ENCODE measurements at regions not wholly inside any gene's neighbourhood (a gene's known extent, or its start where the extent isn't known, plus 50 kb on each side); places are given as distances from the start of the nearest gene placed in this dataset.

DNA sequence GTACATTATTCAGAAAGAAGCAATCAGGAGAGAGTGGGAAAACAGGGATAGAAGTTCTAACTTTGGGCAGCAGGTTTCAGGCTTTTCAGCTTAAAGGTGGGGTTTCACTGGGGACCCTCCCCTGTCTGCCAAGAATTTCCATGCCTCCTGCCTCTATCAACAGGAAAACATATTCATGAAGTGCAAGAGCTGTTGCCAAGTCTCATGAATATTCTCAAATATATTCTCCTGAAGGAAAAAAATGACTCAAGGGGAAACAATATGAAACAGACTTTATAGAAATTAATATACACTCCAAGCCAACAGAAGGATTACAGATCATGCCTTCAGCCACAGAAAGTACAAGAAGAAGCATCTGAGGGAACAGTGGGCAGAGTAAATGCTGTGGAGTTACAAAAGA lies 713.3 kb upstream of the ADAMTS5 start:
- H3K79me2 ChIP-seq (ENCODE audit: insufficient read depth, low read length) = no peaks in the 10 kb centered on the region
- no peak overlapping the region for H2AFZ ChIP-seq (ENCODE audit: low read length)
- no peaks in the 10 kb centered on the region for H3K9me3 ChIP-seq (ENCODE audit: insufficient read depth, low read depth, low read length)
- H3K9me2 ChIP-seq (replicated peaks; ENCODE audit: low read depth, low read length) = 0 out of 2 replicates have a peak, but pooled peaks cover 4% of the 10 kb centered on the region
- no peaks in the 10 kb centered on the region for H3K4me1 ChIP-seq (ENCODE audit: insufficient read depth, low read length, poor library complexity, severe bottlenecking)
- no peak overlapping the region for H3K9ac ChIP-seq (ENCODE audit: low read depth, low read length, poor library complexity, severe bottlenecking)
- no peaks in the 10 kb centered on the region for H3K36me3 ChIP-seq (ENCODE audit: insufficient read depth, low read length)
- no peak overlapping the region for H3K4me2 ChIP-seq (ENCODE audit: low read depth, low read length, poor library complexity, severe bottlenecking)
- H3K4me3 ChIP-seq (ENCODE audit: low read length, poor library complexity, severe bottlenecking) = no peak overlapping the region
- H3K27me3 ChIP-seq (ENCODE audit: insufficient read depth, low read length, poor library complexity, severe bottlenecking) = no peaks in the 10 kb centered on the region
- no peaks in the 10 kb centered on the region for H3F3A ChIP-seq (ENCODE audit: low read depth)
- no peaks in the 10 kb centered on the region for H4K20me1 ChIP-seq (ENCODE audit: insufficient read depth, low read length, poor library complexity, severe bottlenecking)
- TF ChIP-seq, protein P1, sequence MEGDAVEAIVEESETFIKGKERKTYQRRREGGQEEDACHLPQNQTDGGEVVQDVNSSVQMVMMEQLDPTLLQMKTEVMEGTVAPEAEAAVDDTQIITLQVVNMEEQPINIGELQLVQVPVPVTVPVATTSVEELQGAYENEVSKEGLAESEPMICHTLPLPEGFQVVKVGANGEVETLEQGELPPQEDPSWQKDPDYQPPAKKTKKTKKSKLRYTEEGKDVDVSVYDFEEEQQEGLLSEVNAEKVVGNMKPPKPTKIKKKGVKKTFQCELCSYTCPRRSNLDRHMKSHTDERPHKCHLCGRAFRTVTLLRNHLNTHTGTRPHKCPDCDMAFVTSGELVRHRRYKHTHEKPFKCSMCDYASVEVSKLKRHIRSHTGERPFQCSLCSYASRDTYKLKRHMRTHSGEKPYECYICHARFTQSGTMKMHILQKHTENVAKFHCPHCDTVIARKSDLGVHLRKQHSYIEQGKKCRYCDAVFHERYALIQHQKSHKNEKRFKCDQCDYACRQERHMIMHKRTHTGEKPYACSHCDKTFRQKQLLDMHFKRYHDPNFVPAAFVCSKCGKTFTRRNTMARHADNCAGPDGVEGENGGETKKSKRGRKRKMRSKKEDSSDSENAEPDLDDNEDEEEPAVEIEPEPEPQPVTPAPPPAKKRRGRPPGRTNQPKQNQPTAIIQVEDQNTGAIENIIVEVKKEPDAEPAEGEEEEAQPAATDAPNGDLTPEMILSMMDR (conservative IDR thresholded peaks at IDR 0.05; ENCODE audit: low read length) = no peak
- no peak for TF ChIP-seq EZH2phosphoT487 (IDR thresholded peaks at IDR 0.05; ENCODE audit: borderline replicate concordance)

DNA sequence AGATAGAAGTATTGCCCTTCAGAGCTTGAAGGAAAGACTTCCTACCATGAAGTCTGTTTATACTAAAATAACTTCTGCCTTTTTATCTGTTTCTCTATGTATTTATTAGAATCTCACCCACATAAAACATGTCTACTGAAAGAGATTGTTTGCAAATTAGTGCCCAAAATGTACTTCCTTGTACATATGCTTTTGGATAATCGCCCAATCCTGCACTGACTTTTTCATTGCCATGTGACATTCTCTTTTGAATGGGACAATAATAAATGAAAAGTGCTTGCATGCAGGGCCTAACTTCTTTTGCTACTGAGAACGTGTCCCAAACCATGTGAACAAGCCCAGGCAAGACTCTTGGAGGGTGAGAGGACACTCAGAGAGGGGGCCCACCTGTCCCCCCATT lies 711.6 kb upstream of the ADAMTS5 start:
- no peak overlapping the region for H3K4me2 ChIP-seq (ENCODE audit: low read depth, low read length, poor library complexity, severe bottlenecking)
- H3K9me2 ChIP-seq (replicated peaks; ENCODE audit: low read depth, low read length) = 0 out of 2 replicates have a peak, but pooled peaks cover 4% of the 10 kb centered on the region
- no peak overlapping the region for H3K4me3 ChIP-seq (ENCODE audit: low read length, poor library complexity, severe bottlenecking)
- H3K36me3 ChIP-seq (ENCODE audit: insufficient read depth, low read length) = no peaks in the 10 kb centered on the region
- no peaks in the 10 kb centered on the region for H3K9me3 ChIP-seq (ENCODE audit: insufficient read depth, low read depth, low read length)
- H3K79me2 ChIP-seq (ENCODE audit: insufficient read depth, low read length) = no peaks in the 10 kb centered on the region
- H3K9ac ChIP-seq (ENCODE audit: low read depth, low read length, poor library complexity, severe bottlenecking) = no peak overlapping the region
- H3K27me3 ChIP-seq (ENCODE audit: insufficient read depth, low read length, poor library complexity, severe bottlenecking) = no peaks in the 10 kb centered on the region
- TF ChIP-seq, protein P1 (conservative IDR thresholded peaks at IDR 0.05; ENCODE audit: low read length) = no peak
- no peak for TF ChIP-seq EZH2phosphoT487 (IDR thresholded peaks at IDR 0.05; ENCODE audit: borderline replicate concordance)
- H4K20me1 ChIP-seq (ENCODE audit: insufficient read depth, low read length, poor library complexity, severe bottlenecking) = no peaks in the 10 kb centered on the region
- no peaks in the 10 kb centered on the region for H3K4me1 ChIP-seq (ENCODE audit: insufficient read depth, low read length, poor library complexity, severe bottlenecking)
- H3F3A ChIP-seq (ENCODE audit: low read depth) = no peaks in the 10 kb centered on the region
- H2AFZ ChIP-seq (ENCODE audit: low read length) = no peak overlapping the region

DNA sequence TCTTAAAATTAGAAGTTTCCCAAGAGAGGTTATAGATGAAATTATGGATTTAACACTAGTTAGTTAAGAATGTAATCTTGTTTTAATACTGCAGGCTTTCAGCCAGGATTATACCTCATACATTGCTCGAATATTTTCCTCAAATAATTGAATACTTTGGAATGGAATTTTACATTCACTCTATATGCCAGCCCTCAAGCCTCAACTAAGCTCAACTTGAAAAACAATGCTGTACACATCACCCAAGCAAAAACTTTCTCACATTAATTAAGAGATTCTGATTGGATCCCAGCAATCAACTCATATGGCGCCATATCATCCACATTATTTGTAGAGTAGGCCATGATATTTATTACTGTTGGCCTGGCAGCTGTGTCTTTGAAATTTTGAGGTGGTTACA lies 710.7 kb upstream of the ADAMTS5 start:
- H3K9me3 ChIP-seq (ENCODE audit: insufficient read depth, low read depth, low read length) = no peaks in the 10 kb centered on the region
- H3K36me3 ChIP-seq (ENCODE audit: insufficient read depth, low read length) = no peaks in the 10 kb centered on the region
- no peaks in the 10 kb centered on the region for H3F3A ChIP-seq (ENCODE audit: low read depth)
- no peak overlapping the region for H3K4me3 ChIP-seq (ENCODE audit: low read length, poor library complexity, severe bottlenecking)
- no peak overlapping the region for H2AFZ ChIP-seq (ENCODE audit: low read length)
- H4K20me1 ChIP-seq (ENCODE audit: insufficient read depth, low read length, poor library complexity, severe bottlenecking) = no peaks in the 10 kb centered on the region
- H3K79me2 ChIP-seq (ENCODE audit: insufficient read depth, low read length) = no peaks in the 10 kb centered on the region
- no peaks in the 10 kb centered on the region for H3K27me3 ChIP-seq (ENCODE audit: insufficient read depth, low read length, poor library complexity, severe bottlenecking)
- H3K4me2 ChIP-seq (ENCODE audit: low read depth, low read length, poor library complexity, severe bottlenecking) = no peak overlapping the region
- H3K9ac ChIP-seq (ENCODE audit: low read depth, low read length, poor library complexity, severe bottlenecking) = no peak overlapping the region
- no peak for TF ChIP-seq EZH2phosphoT487 (IDR thresholded peaks at IDR 0.05; ENCODE audit: borderline replicate concordance)
- TF ChIP-seq, protein P1 (conservative IDR thresholded peaks at IDR 0.05; ENCODE audit: low read length) = no peak
- no peaks in the 10 kb centered on the region for H3K4me1 ChIP-seq (ENCODE audit: insufficient read depth, low read length, poor library complexity, severe bottlenecking)
- 0 out of 2 replicates have a peak, but pooled peaks cover 4% of the 10 kb centered on the region for H3K9me2 ChIP-seq (replicated peaks; ENCODE audit: low read depth, low read length)

All from Loucy (cell line).